ENCODE measurements at regions not wholly inside any gene's neighbourhood (a gene's known extent, or its start where the extent isn't known, plus 50 kb on each side); places are given as distances from the start of the nearest gene placed in this dataset.

DNA sequence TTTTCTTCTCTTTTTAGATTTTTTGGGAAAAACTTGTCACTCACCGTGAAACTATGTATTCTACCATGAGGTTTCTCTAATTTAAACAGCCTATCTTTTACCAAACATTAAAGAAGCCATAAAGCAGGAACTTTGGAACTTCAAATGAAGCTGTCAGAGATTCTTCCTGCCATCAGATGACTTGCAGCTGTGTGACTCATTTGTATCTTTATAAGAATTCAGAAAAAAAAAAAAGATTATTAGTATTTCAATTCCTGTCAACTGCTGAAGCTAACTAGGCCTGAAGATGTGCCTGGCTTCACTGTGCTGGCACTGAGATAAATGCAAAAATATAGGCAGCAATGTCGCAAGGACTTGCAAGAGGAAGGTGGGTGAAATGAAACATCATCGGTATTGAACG, 1399.1 kb upstream of the PIK3C3 start:
- TF ChIP-seq, protein P1, sequence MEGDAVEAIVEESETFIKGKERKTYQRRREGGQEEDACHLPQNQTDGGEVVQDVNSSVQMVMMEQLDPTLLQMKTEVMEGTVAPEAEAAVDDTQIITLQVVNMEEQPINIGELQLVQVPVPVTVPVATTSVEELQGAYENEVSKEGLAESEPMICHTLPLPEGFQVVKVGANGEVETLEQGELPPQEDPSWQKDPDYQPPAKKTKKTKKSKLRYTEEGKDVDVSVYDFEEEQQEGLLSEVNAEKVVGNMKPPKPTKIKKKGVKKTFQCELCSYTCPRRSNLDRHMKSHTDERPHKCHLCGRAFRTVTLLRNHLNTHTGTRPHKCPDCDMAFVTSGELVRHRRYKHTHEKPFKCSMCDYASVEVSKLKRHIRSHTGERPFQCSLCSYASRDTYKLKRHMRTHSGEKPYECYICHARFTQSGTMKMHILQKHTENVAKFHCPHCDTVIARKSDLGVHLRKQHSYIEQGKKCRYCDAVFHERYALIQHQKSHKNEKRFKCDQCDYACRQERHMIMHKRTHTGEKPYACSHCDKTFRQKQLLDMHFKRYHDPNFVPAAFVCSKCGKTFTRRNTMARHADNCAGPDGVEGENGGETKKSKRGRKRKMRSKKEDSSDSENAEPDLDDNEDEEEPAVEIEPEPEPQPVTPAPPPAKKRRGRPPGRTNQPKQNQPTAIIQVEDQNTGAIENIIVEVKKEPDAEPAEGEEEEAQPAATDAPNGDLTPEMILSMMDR (IDR thresholded peaks at IDR 0.05), result no peak
- TF ChIP-seq POLR2A (IDR thresholded peaks at IDR 0.05), result no peak
